Esophagus (tissue), 2 donors: ENCODE measurements at regions not wholly inside any gene's neighbourhood (a gene's known extent, or its start where the extent isn't known, plus 50 kb on each side); places are given as distances from the start of the nearest gene placed in this dataset.

Source experiments
- H3K27ac ChIP-seq, 2 donors: one replicate each; pipeline ENCODE4 v1.5.1; 2013; ENCODE audit warnings: low read depth in 2 of 2, mild to moderate bottlenecking in 2 of 2, inconsistent platforms in 1 of 2, low read length in 1 of 2, moderate library complexity in 1 of 2
- H3K27me3 ChIP-seq, 2 donors: one replicate each; pipeline ENCODE4 v1.6.1; 2013; ENCODE audit warnings: low read length in 2 of 2, control low read depth in 1 of 2, mild to moderate bottlenecking in 1 of 2; ENCODE audit not compliant: insufficient read depth in 2 of 2, control insufficient read depth in 1 of 2
- H3K36me3 ChIP-seq, 2 donors: one replicate each; pipeline ENCODE4 v1.6.1; 2013; ENCODE audit warnings: low read length in 1 of 2; ENCODE audit not compliant: control insufficient read depth in 2 of 2, insufficient read depth in 2 of 2
- H3K4me1 ChIP-seq, 2 donors: one replicate each; pipeline ENCODE4 v1.6.1; 2013; ENCODE audit warnings: low read length in 1 of 2; ENCODE audit not compliant: control insufficient read depth in 2 of 2, insufficient read depth in 2 of 2
- H3K4me3 ChIP-seq, 2 donors: one replicate each; pipeline ENCODE4 v1.5.1; 2013; ENCODE audit warnings: low read length in 2 of 2, mild to moderate bottlenecking in 2 of 2, low read depth in 1 of 2, moderate library complexity in 1 of 2
- H3K9me3 ChIP-seq, 2 donors: one replicate each; pipeline ENCODE4 v1.6.1; 2013; ENCODE audit warnings: mild to moderate bottlenecking in 2 of 2, low read depth in 1 of 2, low read length in 1 of 2, moderate library complexity in 1 of 2; ENCODE audit not compliant: control insufficient read depth in 2 of 2, insufficient read depth in 1 of 2
- WGBS, 2 donors: extraction: QIAGEN DNeasy Blood & Tissue Kit; methylation state at CpG; one replicate each; pipeline ENCODE4 v1.1.7; 2013; 5-methylcytosine and 5-hydroxymethylcytosine counted together
- donor health status: healthy with polysubstance abuse.
- donor health status: Bipolar disorder and iron deficiency.

DNA sequence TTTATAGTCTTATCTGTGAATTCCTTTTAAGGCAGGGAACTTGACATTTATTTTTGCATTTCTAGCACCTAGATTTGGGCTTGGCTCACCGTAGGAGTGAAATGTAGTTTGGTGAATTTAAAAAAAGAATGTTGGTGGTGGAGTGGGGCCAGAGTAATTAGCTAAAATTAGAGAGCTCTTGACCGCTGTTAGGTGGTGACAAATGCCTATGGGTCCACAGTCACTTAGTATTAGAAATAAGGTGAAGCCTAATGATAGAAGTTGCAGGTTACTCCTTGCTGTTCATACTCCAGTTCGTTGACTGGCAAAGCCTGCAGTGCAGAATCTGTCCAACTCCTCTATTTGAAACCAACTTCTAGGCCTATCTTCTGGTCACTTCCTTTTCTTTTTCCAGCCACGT lies 318.8 kb upstream of the NRIP1 start:
- H3K4me1 ChIP-seq = no peaks in the 10 kb centered on the region
- H3K27ac ChIP-seq = no peak overlapping the region
- no peaks in the 10 kb centered on the region for H3K9me3 ChIP-seq
- no peak overlapping the region for H3K4me3 ChIP-seq
- 78 to 83% methylated on average over 4 of the region's 4 CpGs for WGBS, 2 donors
- peaks cover 0 to 3% of the 10 kb centered on the region in 2 donors for H3K27me3 ChIP-seq
- no peaks in the 10 kb centered on the region for H3K36me3 ChIP-seq

DNA sequence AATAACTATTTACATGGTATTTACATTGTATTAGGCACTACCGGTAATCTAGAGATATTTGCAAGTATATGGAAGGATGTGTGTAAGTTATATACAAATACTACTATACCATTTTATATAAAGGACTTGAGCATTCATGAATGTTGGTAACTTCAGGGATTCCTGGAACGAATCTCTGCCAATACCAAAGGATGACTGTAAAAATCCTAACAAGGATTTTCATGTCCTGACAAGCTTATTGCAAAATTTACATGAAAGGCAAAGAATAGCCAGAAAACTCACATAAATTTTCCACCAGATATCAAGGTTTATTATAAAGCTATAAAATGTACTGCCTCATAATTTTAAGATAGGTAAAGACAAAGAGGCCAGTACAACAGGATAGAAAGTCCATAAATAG lies 325.2 kb upstream of the NRIP1 start:
- Histone ChIP-seq H3K9me3 (no peaks in the 10 kb centered on the region), H3K4me3 (no peak overlapping the region), H3K27ac (no peak overlapping the region), H3K4me1 (no peaks in the 10 kb centered on the region), H3K36me3 (no peaks in the 10 kb centered on the region), H3K27me3 (no peaks in the 10 kb centered on the region)
- 54 to 71% methylated on average over 2 of the region's 2 CpGs for WGBS, 2 donors

DNA sequence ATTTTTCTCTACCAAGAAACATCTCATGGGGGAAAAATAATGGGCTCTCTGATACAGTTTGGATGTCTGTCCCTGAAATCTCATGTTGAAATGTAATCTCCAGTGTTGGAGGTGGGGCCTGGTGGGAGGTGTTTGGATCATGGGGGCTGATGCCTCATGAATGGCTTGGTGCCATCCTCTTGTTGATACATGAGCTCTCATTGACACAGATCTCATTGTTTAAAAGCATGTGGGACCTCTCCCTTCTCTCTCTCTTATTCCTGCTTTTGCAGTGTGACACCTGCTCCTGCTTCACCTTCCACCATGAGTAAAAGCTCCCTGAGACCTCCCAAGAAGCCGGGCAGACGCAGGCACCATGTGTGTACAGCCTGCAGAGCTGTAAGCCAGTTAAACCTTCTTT lies 332.5 kb upstream of the NRIP1 start:
- H3K4me3 ChIP-seq = no peak overlapping the region
- no peaks in the 10 kb centered on the region for H3K4me1 ChIP-seq
- H3K27me3 ChIP-seq = no peaks in the 10 kb centered on the region
- no peak overlapping the region for H3K27ac ChIP-seq
- H3K9me3 ChIP-seq = no peaks in the 10 kb centered on the region
- no peaks in the 10 kb centered on the region for H3K36me3 ChIP-seq
- 70 to 80% methylated on average over 2 of the region's 2 CpGs for WGBS, 2 donors

DNA sequence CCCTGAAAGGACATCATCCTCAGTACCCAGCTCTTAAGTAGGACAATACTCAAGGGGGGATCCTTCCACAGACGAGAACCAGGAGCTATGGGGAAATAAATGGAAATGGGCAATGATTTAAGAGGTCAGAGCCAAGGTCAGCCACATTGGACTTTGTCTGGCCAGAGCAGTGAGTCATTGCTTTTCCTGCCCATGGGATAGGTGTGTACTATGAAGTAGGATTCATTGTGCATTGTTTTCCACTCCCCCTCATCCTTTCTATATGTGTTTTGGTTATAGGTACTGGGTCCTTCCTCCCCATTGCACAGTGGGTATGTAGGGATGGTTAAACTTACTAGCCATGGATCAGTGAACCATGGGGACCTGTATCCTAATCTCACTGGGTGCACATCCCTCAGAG lies 328.9 kb upstream of the USP25 start:
- Histone ChIP-seq H3K4me1 (no peaks in the 10 kb centered on the region), H3K4me3 (no peak overlapping the region), H3K27me3 (no peaks in the 10 kb centered on the region), H3K9me3 (no peaks in the 10 kb centered on the region), H3K27ac (no peak overlapping the region), H3K36me3 (no peaks in the 10 kb centered on the region)
- 68 to 80% methylated on average over 1 of the region's 1 CpG for WGBS, 2 donors

DNA sequence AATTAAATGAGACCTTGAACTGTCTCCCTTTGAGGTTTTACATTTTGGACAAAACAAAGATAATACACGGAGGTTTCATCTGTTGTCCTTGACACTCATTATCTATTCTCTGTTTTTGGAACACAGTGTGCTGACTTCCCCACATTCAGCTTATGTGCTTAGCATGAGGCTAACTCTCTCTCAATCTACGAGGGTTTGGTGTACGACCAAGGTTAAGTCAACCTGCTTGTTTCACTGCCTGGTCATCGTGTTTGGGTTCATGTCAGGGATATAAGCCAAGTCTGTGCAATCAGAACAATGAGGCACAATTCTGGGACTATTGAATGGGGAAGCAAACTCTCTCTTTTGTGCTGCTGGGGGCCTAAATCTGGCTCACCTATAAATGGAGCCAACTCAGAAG lies 328.5 kb upstream of the USP25 start:
- H3K36me3 ChIP-seq = no peaks in the 10 kb centered on the region
- 73 to 77% methylated on average over 4 of the region's 4 CpGs for WGBS, 2 donors
- no peaks in the 10 kb centered on the region for H3K9me3 ChIP-seq
- H3K4me3 ChIP-seq = no peak overlapping the region
- no peaks in the 10 kb centered on the region for H3K27me3 ChIP-seq
- no peaks in the 10 kb centered on the region for H3K4me1 ChIP-seq
- H3K27ac ChIP-seq = no peak overlapping the region

DNA sequence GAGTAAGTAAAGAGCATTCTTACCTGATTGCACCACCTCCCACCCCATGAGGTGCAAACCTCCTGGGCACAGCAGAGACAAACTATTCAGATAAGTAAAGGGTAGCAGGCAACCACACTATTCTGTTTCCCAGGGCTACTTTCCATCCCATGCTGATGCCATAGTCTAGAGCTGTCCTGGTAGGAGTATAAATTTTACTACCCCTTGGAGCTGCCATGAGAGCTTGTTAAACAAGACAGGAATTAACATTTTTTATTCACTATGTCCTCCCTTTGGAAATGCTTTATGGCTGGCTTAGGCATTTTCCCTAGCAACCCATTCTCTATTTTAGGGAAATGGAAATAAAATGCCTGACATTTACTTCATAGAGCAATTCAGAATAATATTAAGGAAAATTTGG lies 324.6 kb upstream of the USP25 start:
- H3K27me3 ChIP-seq = no peaks in the 10 kb centered on the region
- no peak overlapping the region for H3K27ac ChIP-seq
- no peak overlapping the region for H3K4me3 ChIP-seq
- no peaks in the 10 kb centered on the region for H3K36me3 ChIP-seq
- H3K4me1 ChIP-seq = no peaks in the 10 kb centered on the region
- no peaks in the 10 kb centered on the region for H3K9me3 ChIP-seq

DNA sequence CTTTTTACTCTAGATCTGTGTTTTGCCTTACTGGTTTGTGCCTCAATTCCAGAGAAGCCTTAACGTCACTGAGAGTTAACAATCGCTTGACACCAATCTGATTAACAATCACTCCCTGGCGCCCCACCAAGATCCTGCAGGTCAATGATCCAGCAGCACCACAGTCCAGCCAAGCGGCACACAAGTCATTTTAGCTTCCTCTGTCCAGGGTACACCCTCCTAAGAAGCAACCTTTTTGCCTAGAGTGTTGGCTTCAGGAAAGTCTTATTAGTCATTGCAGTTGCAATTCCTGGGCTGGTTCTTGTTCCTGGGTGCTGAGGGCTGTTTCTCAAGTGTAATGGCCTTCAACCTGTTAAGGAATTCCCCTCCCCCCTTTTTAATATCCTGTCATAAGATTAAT lies 323.0 kb upstream of the USP25 start:
- no peak overlapping the region for H3K4me3 ChIP-seq
- 61 to 78% methylated on average over 4 of the region's 4 CpGs for WGBS, 2 donors
- no peaks in the 10 kb centered on the region for H3K4me1 ChIP-seq
- H3K27me3 ChIP-seq = no peaks in the 10 kb centered on the region
- H3K27ac ChIP-seq = no peak overlapping the region
- no peaks in the 10 kb centered on the region for H3K36me3 ChIP-seq
- H3K9me3 ChIP-seq = no peaks in the 10 kb centered on the region

DNA sequence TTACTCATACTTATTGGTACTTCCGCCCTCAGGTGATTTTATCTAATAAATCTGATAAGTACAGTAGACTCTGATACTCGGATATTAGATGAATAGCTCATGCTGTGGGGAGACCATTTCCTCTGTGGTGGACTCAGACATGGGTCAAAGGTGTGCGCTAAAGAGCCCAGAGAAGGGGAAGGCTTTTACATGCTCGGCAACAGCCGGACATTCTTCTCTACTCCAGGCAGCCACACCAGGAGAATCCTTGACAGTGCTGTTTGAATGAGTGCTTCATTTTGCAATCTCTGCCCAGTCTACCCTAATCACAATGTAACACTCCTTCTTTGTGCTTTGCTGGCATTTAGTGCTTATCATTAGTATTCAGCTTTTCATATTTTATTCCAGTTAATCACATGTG lies 322.2 kb upstream of the USP25 start:
- Histone ChIP-seq H3K4me3 (no peak overlapping the region), H3K9me3 (no peaks in the 10 kb centered on the region), H3K27me3 (no peaks in the 10 kb centered on the region), H3K36me3 (no peaks in the 10 kb centered on the region), H3K4me1 (no peaks in the 10 kb centered on the region), H3K27ac (no peak overlapping the region)
- 83 to 84% methylated on average over 5 of the region's 5 CpGs for whole genome bisulfite sequencing, 2 donors

DNA sequence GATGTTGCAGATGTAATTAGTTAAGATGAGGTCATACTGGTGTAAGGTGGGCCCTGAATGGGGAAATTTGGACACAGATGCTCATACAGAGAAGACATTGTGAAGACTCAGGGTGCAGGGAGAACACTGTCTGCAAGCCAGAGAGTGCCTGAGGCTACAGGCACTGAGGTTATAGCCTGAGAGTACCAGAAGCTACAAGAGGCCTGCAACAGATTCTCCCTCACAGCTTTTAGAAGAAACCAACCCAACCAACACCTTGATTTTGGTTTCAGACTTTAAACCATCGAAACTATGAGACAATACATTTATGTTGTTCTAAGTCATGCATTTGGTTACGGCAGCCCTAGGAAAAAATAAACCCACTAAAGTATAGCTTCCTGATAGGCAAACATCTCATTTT lies 321.7 kb upstream of the USP25 start:
- Histone ChIP-seq H3K27ac (no peak overlapping the region), H3K27me3 (no peaks in the 10 kb centered on the region), H3K4me1 (no peaks in the 10 kb centered on the region), H3K4me3 (no peak overlapping the region), H3K9me3 (no peaks in the 10 kb centered on the region), H3K36me3 (no peaks in the 10 kb centered on the region)
- WGBS, 2 donors = 84 to 93% methylated on average over 2 of the region's 2 CpGs

DNA sequence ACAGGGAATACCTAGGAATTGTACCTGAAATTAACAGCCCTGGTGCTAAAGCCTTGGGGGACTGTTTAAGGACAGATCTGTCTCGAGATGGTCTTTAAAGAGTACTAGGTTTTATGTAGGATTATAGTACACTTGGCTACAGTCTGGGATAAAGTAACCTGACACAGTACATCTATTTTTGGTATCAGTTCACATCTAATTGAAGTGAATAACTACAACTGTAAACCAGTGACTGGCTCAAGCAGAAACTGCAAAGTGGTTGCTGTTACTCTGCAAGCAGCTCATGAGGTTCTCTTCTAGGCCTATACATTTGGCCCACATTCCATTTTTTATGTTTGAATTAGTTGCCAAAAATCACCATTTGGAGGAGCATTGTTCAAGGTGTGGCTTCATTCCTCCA lies 320.8 kb upstream of the USP25 start:
- Histone ChIP-seq H3K27ac (no peak overlapping the region), H3K4me3 (no peak overlapping the region), H3K27me3 (no peaks in the 10 kb centered on the region), H3K4me1 (no peaks in the 10 kb centered on the region), H3K9me3 (no peaks in the 10 kb centered on the region), H3K36me3 (no peaks in the 10 kb centered on the region)
- WGBS, 2 donors = 81 to 93% methylated on average over 1 of the region's 1 CpG
